Subcutaneous abdominal adipose tissue (tissue), 5 donors: ENCODE measurements at regions not wholly inside any gene's neighbourhood (a gene's known extent, or its start where the extent isn't known, plus 50 kb on each side); places are given as distances from the start of the nearest gene placed in this dataset.

ENCODE experiments used
- H3K27ac ChIP-seq: one replicate; pipeline ENCODE4 v1.7.0; 2013; ENCODE audit warnings: low read depth, mild to moderate bottlenecking, inconsistent platforms, low read length, moderate library complexity
- H3K27me3 ChIP-seq, 5 donors: one replicate each; pipeline ENCODE4 v1.7.0; 2013; ENCODE audit warnings: low read length in 5 of 5, inconsistent platforms in 1 of 5; ENCODE audit not compliant: control insufficient read depth in 5 of 5, insufficient read depth in 4 of 5
- H3K36me3 ChIP-seq, 5 donors: one replicate each; pipeline ENCODE4 v1.7.0; 2013; ENCODE audit warnings: low read length in 5 of 5; ENCODE audit not compliant: control insufficient read depth in 5 of 5, insufficient read depth in 5 of 5
- H3K4me1 ChIP-seq, 5 donors: one replicate each; pipeline ENCODE4 v1.7.0; 2013; ENCODE audit warnings: low read length in 5 of 5, mild to moderate bottlenecking in 3 of 5, moderate library complexity in 1 of 5; ENCODE audit not compliant: control insufficient read depth in 5 of 5, insufficient read depth in 5 of 5
- H3K4me3 ChIP-seq, 5 donors: one replicate each; pipeline ENCODE4 v1.7.0; 2013; ENCODE audit warnings: low read length in 5 of 5, low read depth in 1 of 5
- H3K9ac ChIP-seq, 5 donors: one replicate each; pipeline ENCODE4 v1.7.0; 2013; ENCODE audit warnings: low read length in 5 of 5, mild to moderate bottlenecking in 4 of 5, moderate library complexity in 3 of 5
- H3K9me3 ChIP-seq, 5 donors: one replicate each; pipeline ENCODE4 v1.7.0; 2013; ENCODE audit warnings: low read length in 5 of 5; ENCODE audit not compliant: control insufficient read depth in 5 of 5
- donor health status: healthy.
- donor health status: healthy.
- donor health status: healthy.
- donor health status: healthy.
- donor health status: healthy.

- no peaks in the 10 kb centered on the region for H3K4me1 ChIP-seq
- no peak overlapping the region for H3K27ac ChIP-seq
- H3K9me3 ChIP-seq, result no peaks in the 10 kb centered on the region
- H3K27me3 ChIP-seq, result no peaks in the 10 kb centered on the region
- H3K36me3 ChIP-seq, result no peaks in the 10 kb centered on the region
- no peak overlapping the region for H3K9ac ChIP-seq
- H3K4me3 ChIP-seq, result no peak overlapping the region
Measured at GRCh38 chr4:173807347-173807746, 277.3 kb upstream of the HAND2 start.

- Histone ChIP-seq H3K4me1 (no peaks in the 10 kb centered on the region), H3K9ac (no peak overlapping the region)
Measured at GRCh38 chr4:173805884-173806283, 275.9 kb upstream of the HAND2 start.

GRCh38 chr4:173802662-173803022 lies 272.6 kb upstream of the HAND2 start:
- Histone ChIP-seq H3K9me3 (no peaks in the 10 kb centered on the region), H3K27me3 (no peaks in the 10 kb centered on the region), H3K36me3 (no peaks in the 10 kb centered on the region), H3K4me3 (no peak overlapping the region), H3K9ac (no peak overlapping the region), H3K4me1 (no peaks in the 10 kb centered on the region), H3K27ac (no peak overlapping the region)

More at GRCh38 chr4:173805884-173806283, 275.9 kb upstream of the HAND2 start:
- no peaks in the 10 kb centered on the region for H3K9me3 ChIP-seq
- H3K36me3 ChIP-seq, result no peaks in the 10 kb centered on the region
- H3K4me3 ChIP-seq, result no peak overlapping the region
- H3K27me3 ChIP-seq, result no peaks in the 10 kb centered on the region
- H3K27ac ChIP-seq, result no peak overlapping the region

- Histone ChIP-seq H3K27ac (no peak overlapping the region), H3K36me3 (no peaks in the 10 kb centered on the region), H3K9ac (no peak overlapping the region), H3K27me3 (no peaks in the 10 kb centered on the region), H3K4me3 (no peak overlapping the region), H3K9me3 (no peaks in the 10 kb centered on the region), H3K4me1 (no peaks in the 10 kb centered on the region)
Measured at GRCh38 chr4:173801876-173802661, 272.0 kb upstream of the HAND2 start.

- Histone ChIP-seq H3K9ac (no peak overlapping the region), H3K27me3 (no peaks in the 10 kb centered on the region), H3K9me3 (no peaks in the 10 kb centered on the region), H3K4me1 (no peaks in the 10 kb centered on the region), H3K4me3 (no peak overlapping the region), H3K36me3 (no peaks in the 10 kb centered on the region), H3K27ac (no peak overlapping the region)
Measured at GRCh38 chr4:173801361-173801760, 271.3 kb upstream of the HAND2 start.

- no peaks in the 10 kb centered on the region for H3K9me3 ChIP-seq
- no peaks in the 10 kb centered on the region for H3K27me3 ChIP-seq
- H3K9ac ChIP-seq, result no peak overlapping the region
- H3K4me3 ChIP-seq, result no peak overlapping the region
- no peak overlapping the region for H3K27ac ChIP-seq
- no peaks in the 10 kb centered on the region for H3K4me1 ChIP-seq
- no peaks in the 10 kb centered on the region for H3K36me3 ChIP-seq
Measured at GRCh38 chr4:173797296-173797695, 267.3 kb upstream of the HAND2 start.

- Histone ChIP-seq H3K4me1 (no peaks in the 10 kb centered on the region), H3K27me3 (no peaks in the 10 kb centered on the region), H3K4me3 (no peak overlapping the region), H3K9ac (no peak overlapping the region), H3K27ac (no peak overlapping the region), H3K9me3 (no peaks in the 10 kb centered on the region), H3K36me3 (no peaks in the 10 kb centered on the region)
Measured at GRCh38 chr4:173794662-173795061, 264.6 kb upstream of the HAND2 start.

- Histone ChIP-seq H3K27ac (no peak overlapping the region), H3K36me3 (no peaks in the 10 kb centered on the region), H3K9ac (no peak overlapping the region), H3K27me3 (no peaks in the 10 kb centered on the region), H3K9me3 (no peaks in the 10 kb centered on the region), H3K4me3 (no peak overlapping the region), H3K4me1 (no peaks in the 10 kb centered on the region)
Measured at GRCh38 chr4:173793937-173794510, 264.0 kb upstream of the HAND2 start.

- Histone ChIP-seq H3K27ac (no peak overlapping the region), H3K36me3 (no peaks in the 10 kb centered on the region), H3K4me1 (no peaks in the 10 kb centered on the region), H3K27me3 (no peaks in the 10 kb centered on the region), H3K9me3 (peaks cover 0 to 3% (median 0%) of the 10 kb centered on the region in 5 donors), H3K9ac (no peak overlapping the region), H3K4me3 (no peak overlapping the region)
Measured at GRCh38 chr4:173782660-173783059, 252.6 kb upstream of the HAND2 start.

GRCh38 chr4:173777921-173778320 lies 247.9 kb upstream of the HAND2 start:
- Histone ChIP-seq H3K4me3 (no peak overlapping the region), H3K9ac (no peak overlapping the region), H3K27ac (no peak overlapping the region), H3K9me3 (peaks cover 0 to 10% (median 6%) of the 10 kb centered on the region in 5 donors), H3K36me3 (no peaks in the 10 kb centered on the region), H3K4me1 (no peaks in the 10 kb centered on the region), H3K27me3 (no peaks in the 10 kb centered on the region)
